ENCODE measurements at regions not wholly inside any gene's neighbourhood (a gene's known extent, or its start where the extent isn't known, plus 50 kb on each side); places are given as distances from the start of the nearest gene placed in this dataset.

- no peak for DNase-seq (ENCODE audit: low read depth, low spot score)
- H3K4me3 ChIP-seq (ENCODE audit: low read length): no peak overlapping the region
Measured at GRCh38 chr4:14496408-14496807, 505.9 kb upstream of the CPEB2 start.

GRCh38 chr4:14496969-14497368 lies 505.3 kb upstream of the CPEB2 start:
- no peak overlapping the region for H3K4me3 ChIP-seq (ENCODE audit: low read length)
- no peak for DNase-seq (ENCODE audit: low read depth, low spot score)

GRCh38 chr4:14504162-14504561 lies 498.1 kb upstream of the CPEB2 start:
- no peak overlapping the region for H3K4me3 ChIP-seq (ENCODE audit: low read length)
- no peak for DNase-seq (ENCODE audit: low read depth, low spot score)

GRCh38 chr4:14513471-14513870 lies 488.8 kb upstream of the CPEB2 start:
- no peak for DNase-seq (ENCODE audit: low read depth, low spot score)
- no peak overlapping the region for H3K4me3 ChIP-seq (ENCODE audit: low read length)

- no peak for DNase-seq (ENCODE audit: low read depth, low spot score)
- H3K4me3 ChIP-seq (ENCODE audit: low read length): no peak overlapping the region
Measured at GRCh38 chr4:14515556-14515955, 486.7 kb upstream of the CPEB2 start.

- no peak for DNase-seq (ENCODE audit: low read depth, low spot score)
- no peak overlapping the region for H3K4me3 ChIP-seq (ENCODE audit: low read length)
Measured at GRCh38 chr4:14518136-14518535, 484.1 kb upstream of the CPEB2 start.

- H3K4me3 ChIP-seq (ENCODE audit: low read length): no peak overlapping the region
- DNase-seq (ENCODE audit: low read depth, low spot score): no peak
Measured at GRCh38 chr4:14520171-14520570, 482.1 kb upstream of the CPEB2 start.

GRCh38 chr4:14524276-14524675 lies 478.0 kb upstream of the CPEB2 start:
- H3K4me3 ChIP-seq (ENCODE audit: low read length): no peak overlapping the region
- no peak for DNase-seq (ENCODE audit: low read depth, low spot score)

- DNase-seq (ENCODE audit: low read depth, low spot score): no peak
- H3K4me3 ChIP-seq (ENCODE audit: low read length): no peak overlapping the region
Measured at GRCh38 chr4:14528918-14529317, 473.4 kb upstream of the CPEB2 start.

GRCh38 chr4:14529653-14530052 lies 472.6 kb upstream of the CPEB2 start:
- no peak overlapping the region for H3K4me3 ChIP-seq (ENCODE audit: low read length)
- no peak for DNase-seq (ENCODE audit: low read depth, low spot score)

- H3K4me3 ChIP-seq (ENCODE audit: low read length): no peak overlapping the region
- DNase-seq (ENCODE audit: low read depth, low spot score): peak; percentile 9
Measured at GRCh38 chr4:14532436-14532835, 469.8 kb upstream of the CPEB2 start.

- DNase-seq (ENCODE audit: low read depth, low spot score): no peak
Measured at GRCh38 chr4:14539246-14539645, 463.0 kb upstream of the CPEB2 start.

GRCh38 chr4:14545163-14545562 lies 457.1 kb upstream of the CPEB2 start:
- no peak overlapping the region for H3K4me3 ChIP-seq (ENCODE audit: low read length)
- no peak for DNase-seq (ENCODE audit: low read depth, low spot score)

More at GRCh38 chr4:14539246-14539645, 463.0 kb upstream of the CPEB2 start:
- H3K4me3 ChIP-seq (ENCODE audit: low read length): no peak overlapping the region

GRCh38 chr4:14545807-14546206 lies 456.5 kb upstream of the CPEB2 start:
- no peak overlapping the region for H3K4me3 ChIP-seq (ENCODE audit: low read length)
- DNase-seq (ENCODE audit: low read depth, low spot score): no peak

- H3K4me3 ChIP-seq (ENCODE audit: low read length): no peak overlapping the region
- DNase-seq (ENCODE audit: low read depth, low spot score): no peak
Measured at GRCh38 chr4:14552119-14552518, 450.2 kb upstream of the CPEB2 start.

- DNase-seq (ENCODE audit: low read depth, low spot score): no peak
- H3K4me3 ChIP-seq (ENCODE audit: low read length): no peak overlapping the region
Measured at GRCh38 chr4:14559646-14560045, 442.6 kb upstream of the CPEB2 start.

GRCh38 chr4:14560577-14560976 lies 441.7 kb upstream of the CPEB2 start:
- no peak for DNase-seq (ENCODE audit: low read depth, low spot score)
- H3K4me3 ChIP-seq (ENCODE audit: low read length): no peak overlapping the region

- no peak for DNase-seq (ENCODE audit: low read depth, low spot score)
- no peak overlapping the region for H3K4me3 ChIP-seq (ENCODE audit: low read length)
Measured at GRCh38 chr4:14562901-14563300, 439.4 kb upstream of the CPEB2 start.

- no peak for DNase-seq (ENCODE audit: low read depth, low spot score)
- H3K4me3 ChIP-seq (ENCODE audit: low read length): no peak overlapping the region
Measured at GRCh38 chr4:14564281-14564680, 438.0 kb upstream of the CPEB2 start.

GRCh38 chr4:14566518-14566917 lies 435.8 kb upstream of the CPEB2 start:
- DNase-seq (ENCODE audit: low read depth, low spot score): peak; percentile 5
- H3K4me3 ChIP-seq (ENCODE audit: low read length): no peak overlapping the region

GRCh38 chr4:14568351-14568750 lies 433.9 kb upstream of the CPEB2 start:
- no peak overlapping the region for H3K4me3 ChIP-seq (ENCODE audit: low read length)
- DNase-seq (ENCODE audit: low read depth, low spot score): no peak

GRCh38 chr4:14575289-14575688 lies 427.0 kb upstream of the CPEB2 start:
- no peak for DNase-seq (ENCODE audit: low read depth, low spot score)

More at GRCh38 chr4:14575289-14575688, 427.0 kb upstream of the CPEB2 start:
- H3K4me3 ChIP-seq (ENCODE audit: low read length): no peak overlapping the region
